SK-N-SH treated with all-trans-retinoic acid at 6 μM for 48 hours (cell line): ENCODE measurements at regions not wholly inside any gene's neighbourhood (a gene's known extent, or its start where the extent isn't known, plus 50 kb on each side); places are given as distances from the start of the nearest gene placed in this dataset.

Source experiments
- BACH2 ChIP-seq: fragments of 250-450 bp; sonication (Bioruptor Pico); IDR thresholded peaks from 2 replicates; pipeline ENCODE4 v1.9.0; 2021; ENCODE audit warnings: mild to moderate bottlenecking, borderline replicate concordance
- ESRRG ChIP-seq: fragments of 250-450 bp; sonication (Bioruptor Pico); IDR thresholded peaks from 2 replicates; pipeline ENCODE4 v1.6.1; 2021; ENCODE audit warnings: mild to moderate bottlenecking
- ISL1 ChIP-seq: fragments of 250-450 bp; sonication (Bioruptor Pico); IDR thresholded peaks from 2 replicates; pipeline ENCODE4 v2.1.2; 2022; ENCODE audit warnings: mild to moderate bottlenecking, moderate library complexity
- OSR1 ChIP-seq: fragments of 250-450 bp; sonication (Bioruptor Pico); IDR thresholded peaks from 2 replicates; pipeline ENCODE4 v1.8.0; 2022; ENCODE audit warnings: moderate library complexity, mild to moderate bottlenecking, inconsistent platforms
- SNAI2 ChIP-seq: fragments of 250-450 bp; sonication (Bioruptor Pico); IDR thresholded peaks from 2 replicates; pipeline ENCODE4 v1.5.0; 2020; ENCODE audit warnings: mild to moderate bottlenecking, moderate library complexity
- TOX ChIP-seq: fragments of 250-450 bp; sonication (Bioruptor Pico); IDR thresholded peaks from 2 replicates; pipeline ENCODE4 v1.8.0; 2021; ENCODE audit warnings: mild to moderate bottlenecking, moderate library complexity, borderline replicate concordance
- TSHZ2 ChIP-seq: fragments of 250-450 bp; sonication (Bioruptor Pico); IDR thresholded peaks from 2 replicates; pipeline ENCODE4 v1.5.0; 2020; ENCODE audit warnings: mild to moderate bottlenecking, moderate library complexity

DNA sequence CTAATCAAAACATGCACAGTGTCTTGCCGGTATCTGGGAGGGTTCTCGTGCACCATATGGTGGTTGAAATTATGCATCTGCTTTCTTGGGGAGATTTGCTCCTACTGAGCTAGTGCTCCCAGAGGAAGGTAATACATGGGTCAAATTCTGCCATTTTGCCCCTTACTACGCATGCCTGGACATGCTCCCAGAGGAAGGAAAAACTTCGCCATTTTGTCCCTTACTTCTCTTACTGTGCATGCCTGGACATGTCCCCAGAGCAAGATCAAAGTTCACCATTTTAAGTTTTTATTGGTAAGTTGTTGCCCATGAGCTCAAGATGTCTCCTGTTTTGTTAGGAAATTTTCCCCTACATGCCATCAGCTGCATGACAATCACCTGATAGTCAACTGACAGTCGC lies 252.1 kb upstream of the KLHL4 start:
- no peak for TF ChIP-seq ESRRG (CRISPR knock-in tag)
- no peak for TF ChIP-seq OSR1
- no peak for TF ChIP-seq TSHZ2 (CRISPR knock-in tag)
- TF ChIP-seq ISL1 (CRISPR knock-in tag): no peak
- TF ChIP-seq BACH2 (CRISPR knock-in tag): no peak
- TF ChIP-seq SNAI2 (CRISPR knock-in tag): no peak
- no peak for TF ChIP-seq TOX (CRISPR knock-in tag)
